Fibroblast of the aortic adventitia (primary cell): ENCODE measurements at regions not wholly inside any gene's neighbourhood (a gene's known extent, or its start where the extent isn't known, plus 50 kb on each side); places are given as distances from the start of the nearest gene placed in this dataset.

ENCODE experiments used
- DNase-seq: peaks from one replicate; pipeline ENCODE4 v3.0.0-alpha.2; 2010; ENCODE audit warnings: low read depth
- H3K4me3 ChIP-seq: 2 replicates; pipeline ENCODE4 v1.5.1; 2011; ENCODE audit warnings: low read depth, mild to moderate bottlenecking, control low read depth, low read length, moderate library complexity
- CTCF ChIP-seq: IDR thresholded peaks from 2 replicates; pipeline ENCODE4 v1.5.1; 2011; ENCODE audit warnings: mild to moderate bottlenecking, low read length, control low read depth, inconsistent platforms; ENCODE audit not compliant: insufficient read depth

DNA sequence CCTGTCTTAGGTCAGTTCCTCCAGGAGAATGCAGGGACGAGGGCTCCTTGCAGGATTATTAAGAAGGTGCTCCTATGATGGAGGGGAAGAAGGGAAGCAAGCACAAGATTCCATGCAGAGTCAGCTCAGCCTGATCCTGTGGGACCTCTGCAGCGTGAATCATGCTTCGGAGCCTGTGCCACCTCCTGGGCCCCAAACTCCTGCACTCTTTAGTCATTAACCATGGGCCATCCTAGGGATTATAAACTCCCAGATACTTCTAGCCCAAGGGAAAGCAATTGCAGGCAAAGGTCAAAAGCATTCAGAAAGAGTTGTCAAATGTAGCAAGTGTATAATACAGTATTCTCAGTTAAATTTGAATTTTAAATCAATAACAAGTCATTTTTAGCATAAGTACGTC, 208.7 kb upstream of the PMEPA1 start:
- no peak for DNase-seq
- TF ChIP-seq CTCF = no peak
- no peak overlapping the region for H3K4me3 ChIP-seq

DNA sequence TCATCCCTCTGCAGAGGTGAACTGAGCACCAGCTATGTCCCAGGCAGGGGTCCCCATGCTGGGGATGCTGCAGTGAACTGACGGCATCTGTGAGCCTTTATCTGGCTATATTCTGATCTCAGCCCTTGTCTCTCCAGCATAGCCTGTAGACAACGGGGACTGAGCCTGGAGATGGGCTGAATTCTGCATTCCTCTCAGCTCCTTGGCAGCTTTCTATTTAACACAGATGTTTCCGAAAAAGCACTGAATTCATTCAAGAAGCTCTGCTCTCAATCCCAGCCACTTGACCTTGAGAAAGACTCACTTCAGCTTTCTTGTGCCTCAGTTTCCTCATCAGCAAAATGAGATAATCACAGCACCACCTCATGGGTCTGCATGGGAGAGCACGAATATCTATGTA, 204.4 kb upstream of the PMEPA1 start:
- DNase-seq = no peak
- no peak for TF ChIP-seq CTCF
- no peak overlapping the region for H3K4me3 ChIP-seq

DNA sequence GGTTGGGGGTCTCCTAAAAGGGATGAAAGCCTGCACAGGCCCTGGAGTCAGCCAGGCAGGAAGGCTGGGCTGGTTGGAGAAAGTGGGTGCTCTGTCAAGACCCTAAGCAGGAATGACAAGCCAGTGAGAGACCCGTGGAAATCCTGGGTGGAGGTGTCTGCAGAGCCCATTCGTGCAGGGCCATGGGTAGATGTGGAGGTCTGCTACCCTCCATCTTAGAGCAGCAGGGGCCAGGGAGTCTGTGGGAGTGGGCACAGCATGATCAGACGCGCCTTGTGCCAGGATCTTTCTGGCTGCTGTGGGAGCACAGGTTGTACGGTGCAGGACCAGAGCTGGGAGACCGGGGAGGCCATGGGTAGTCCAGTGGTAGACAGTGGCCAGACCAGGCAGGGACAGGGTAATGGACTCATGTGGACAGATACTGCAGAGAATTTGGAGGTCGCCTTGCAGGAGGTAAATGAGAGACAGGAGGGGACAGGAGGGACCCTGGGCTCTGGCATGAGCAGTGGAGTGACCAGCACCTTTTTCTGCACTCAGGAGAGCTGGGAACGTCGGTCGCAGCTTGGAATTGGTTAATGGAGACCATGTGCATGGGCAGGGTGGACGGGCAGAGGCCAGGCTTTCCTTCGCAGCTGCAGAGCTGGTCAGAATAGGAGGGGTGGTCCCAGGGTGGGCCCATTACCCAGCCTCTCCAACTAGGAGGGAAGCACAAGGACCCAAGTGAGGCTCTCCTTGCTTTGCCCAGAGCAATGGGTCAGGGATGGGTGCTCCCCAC, 203.5 kb upstream of the PMEPA1 start:
- no peak overlapping the region for H3K4me3 ChIP-seq
- no peak for TF ChIP-seq CTCF
- DNase-seq = no peak

- no peak for DNase-seq
- no peak for TF ChIP-seq CTCF
- H3K4me3 ChIP-seq = no peak overlapping the region
Measured at GRCh38 chr20:57912227-57912582, 202.4 kb upstream of the PMEPA1 start.

DNA sequence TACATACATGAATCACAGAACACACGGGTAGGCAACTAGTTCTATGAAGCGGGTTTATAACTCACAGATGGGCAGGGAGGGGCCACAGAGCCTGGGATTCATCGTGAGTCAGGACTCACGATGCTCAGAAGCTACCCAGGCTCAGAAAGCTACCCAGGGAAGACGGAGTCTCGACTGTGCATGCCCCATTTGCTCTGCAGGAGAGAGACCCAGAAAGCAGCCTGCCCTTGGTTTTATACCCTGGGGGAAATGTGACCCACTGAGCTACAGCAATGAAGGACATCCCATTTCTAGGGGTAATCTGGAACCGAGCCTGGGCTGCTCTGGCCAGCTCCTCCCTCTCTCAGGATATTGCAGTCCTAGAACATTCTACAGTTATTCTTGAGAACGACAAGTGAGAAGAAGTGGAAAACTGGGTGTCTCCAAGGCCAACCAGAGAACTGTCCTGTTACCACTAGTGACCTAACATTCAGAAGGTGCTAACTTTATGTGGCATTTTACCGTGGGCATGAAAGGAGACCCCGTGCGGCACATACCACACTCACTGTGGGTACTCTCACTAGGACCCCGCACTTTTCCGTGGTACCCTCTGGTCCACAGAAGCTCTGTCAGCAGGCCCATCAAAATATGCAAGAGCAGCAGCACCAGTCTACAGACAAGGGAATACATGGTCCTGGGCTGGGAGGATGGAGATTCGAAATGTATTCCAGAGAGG, 201.9 kb upstream of the PMEPA1 start:
- DNase-seq = no peak
- H3K4me3 ChIP-seq = no peak overlapping the region
- TF ChIP-seq CTCF = no peak

DNA sequence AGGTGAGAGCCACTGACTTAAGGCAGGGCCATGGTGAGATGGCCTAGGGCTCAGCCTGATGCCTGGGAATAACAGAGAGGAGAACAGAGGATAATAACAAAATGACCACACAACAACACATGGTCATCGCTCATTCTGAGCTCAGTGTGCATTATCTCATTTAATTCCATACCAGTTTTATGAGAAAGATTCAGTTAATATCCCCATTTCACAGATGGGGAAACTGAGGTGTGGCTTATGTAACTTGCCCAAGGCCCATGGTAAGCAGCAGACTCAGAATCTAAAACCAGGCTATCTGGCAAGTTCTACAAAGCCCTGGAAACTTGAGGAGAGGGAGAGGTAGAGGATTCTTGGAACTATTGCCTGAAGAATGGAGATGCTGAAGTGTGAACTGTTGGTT, 200.9 kb upstream of the PMEPA1 start:
- DNase-seq = no peak
- no peak for TF ChIP-seq CTCF
- H3K4me3 ChIP-seq = no peak overlapping the region
